Left ventricle myocardium inferior (tissue), 1 donor: ENCODE measurements at regions not wholly inside any gene's neighbourhood (a gene's known extent, or its start where the extent isn't known, plus 50 kb on each side); places are given as distances from the start of the nearest gene placed in this dataset.
"Not testable (repeated sequence)": the region's sequence is repeated elsewhere in the genome, so short reads cannot be mapped to it uniquely, and the experiment has no call there.

Experiments
- DNase-seq: peaks from one replicate; pipeline ENCODE4 v3.0.0-alpha.2; 2020
- H3K27ac ChIP-seq: fragments of 200-600 bp; replicated peaks from 2 replicates; pipeline ENCODE4 v1.8.0; 2021
- H3K27me3 ChIP-seq: fragments of 200-600 bp; 2 replicates; pipeline ENCODE4 v1.8.0; 2021; ENCODE audit warnings: low read depth
- H3K36me3 ChIP-seq: fragments of 200-600 bp; 2 replicates; pipeline ENCODE4 v1.8.0; 2021
- H3K4me1 ChIP-seq: fragments of 200-600 bp; 2 replicates; pipeline ENCODE4 v1.8.0; 2021
- H3K4me3 ChIP-seq: fragments of 200-600 bp; 2 replicates; pipeline ENCODE4 v1.8.0; 2021; ENCODE audit warnings: mild to moderate bottlenecking, moderate library complexity
- H3K9me3 ChIP-seq: fragments of 200-600 bp; replicated peaks from 2 replicates; pipeline ENCODE4 v1.8.0; 2021
- intact Hi-C: fragments of 100-400 bp; cut with micrococcal nuclease; formaldehyde crosslinking; loops from one replicate; pipeline ENCODE4 v1.11.0; 2022
- TF ChIP-seq, protein P1 (sequence below): fragments of 200-600 bp; IDR thresholded peaks from 2 replicates; pipeline ENCODE4 v1.8.0; 2021; ENCODE audit warnings: antibody characterized with exemption, mild to moderate bottlenecking, borderline replicate concordance
- donor health status: DM: no; HTN: yes; CAD: no; lungs with severe emphysema.

DNA sequence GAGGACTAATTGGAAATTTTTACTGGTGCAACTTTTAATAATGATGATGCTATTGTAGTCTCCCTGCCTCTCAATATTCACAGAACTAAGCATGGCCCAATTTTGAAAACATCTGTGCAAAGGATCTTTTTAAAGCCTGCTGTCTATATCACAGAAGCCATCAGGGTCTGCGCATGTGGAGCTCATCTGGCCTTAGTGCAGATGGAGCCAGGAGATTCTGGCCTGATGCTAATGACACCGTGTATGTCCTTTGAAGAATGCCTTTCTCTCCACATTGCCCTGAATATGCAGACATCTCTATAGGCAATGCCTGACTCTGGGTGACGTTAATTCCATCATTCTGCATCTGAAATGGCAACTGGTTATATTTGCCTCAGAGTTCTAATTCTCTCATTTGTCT, 1205.9 kb downstream of the AACS start:
- Histone ChIP-seq H3K27me3 (peaks cover 16% of the 10 kb centered on the region), H3K4me3 (no peak overlapping the region), H3K9me3 (no peaks in the 10 kb centered on the region), H3K4me1 (no peaks in the 10 kb centered on the region), H3K27ac (no peak overlapping the region), H3K36me3 (no peaks in the 10 kb centered on the region)
- DNase-seq, result no peak
- TF ChIP-seq, protein P1, sequence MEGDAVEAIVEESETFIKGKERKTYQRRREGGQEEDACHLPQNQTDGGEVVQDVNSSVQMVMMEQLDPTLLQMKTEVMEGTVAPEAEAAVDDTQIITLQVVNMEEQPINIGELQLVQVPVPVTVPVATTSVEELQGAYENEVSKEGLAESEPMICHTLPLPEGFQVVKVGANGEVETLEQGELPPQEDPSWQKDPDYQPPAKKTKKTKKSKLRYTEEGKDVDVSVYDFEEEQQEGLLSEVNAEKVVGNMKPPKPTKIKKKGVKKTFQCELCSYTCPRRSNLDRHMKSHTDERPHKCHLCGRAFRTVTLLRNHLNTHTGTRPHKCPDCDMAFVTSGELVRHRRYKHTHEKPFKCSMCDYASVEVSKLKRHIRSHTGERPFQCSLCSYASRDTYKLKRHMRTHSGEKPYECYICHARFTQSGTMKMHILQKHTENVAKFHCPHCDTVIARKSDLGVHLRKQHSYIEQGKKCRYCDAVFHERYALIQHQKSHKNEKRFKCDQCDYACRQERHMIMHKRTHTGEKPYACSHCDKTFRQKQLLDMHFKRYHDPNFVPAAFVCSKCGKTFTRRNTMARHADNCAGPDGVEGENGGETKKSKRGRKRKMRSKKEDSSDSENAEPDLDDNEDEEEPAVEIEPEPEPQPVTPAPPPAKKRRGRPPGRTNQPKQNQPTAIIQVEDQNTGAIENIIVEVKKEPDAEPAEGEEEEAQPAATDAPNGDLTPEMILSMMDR, result no peak
- intact Hi-C loops, result no loop called here

DNA sequence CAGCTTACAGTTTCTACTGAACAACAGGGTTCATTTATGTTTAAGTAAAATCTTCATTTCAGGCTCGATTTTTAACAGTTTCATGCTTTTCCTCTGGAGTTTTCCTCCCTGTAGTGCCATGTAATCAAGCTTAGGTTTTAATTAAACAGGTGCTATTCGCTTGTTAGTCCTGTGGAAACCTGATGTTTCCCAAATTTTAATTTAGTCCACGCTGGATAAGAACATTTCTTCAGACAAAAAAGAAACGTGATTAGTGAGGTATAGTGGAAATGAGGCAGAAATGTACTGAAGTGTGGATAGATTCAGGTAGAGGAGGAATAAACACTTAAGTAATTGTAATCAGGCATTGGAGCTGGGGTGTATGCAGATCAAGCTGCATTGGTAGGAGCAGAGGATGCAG, 1217.5 kb downstream of the AACS start:
- intact Hi-C loops, result no loop called here
- no peaks in the 10 kb centered on the region for H3K27me3 ChIP-seq
- H3K27ac ChIP-seq, result no peak overlapping the region
- H3K9me3 ChIP-seq, result peaks cover 9% of the 10 kb centered on the region
- no peaks in the 10 kb centered on the region for H3K4me1 ChIP-seq
- H3K36me3 ChIP-seq, result no peaks in the 10 kb centered on the region
- no peak overlapping the region for H3K4me3 ChIP-seq
- DNase-seq, result no peak
- TF ChIP-seq, protein P1, result no peak

DNA sequence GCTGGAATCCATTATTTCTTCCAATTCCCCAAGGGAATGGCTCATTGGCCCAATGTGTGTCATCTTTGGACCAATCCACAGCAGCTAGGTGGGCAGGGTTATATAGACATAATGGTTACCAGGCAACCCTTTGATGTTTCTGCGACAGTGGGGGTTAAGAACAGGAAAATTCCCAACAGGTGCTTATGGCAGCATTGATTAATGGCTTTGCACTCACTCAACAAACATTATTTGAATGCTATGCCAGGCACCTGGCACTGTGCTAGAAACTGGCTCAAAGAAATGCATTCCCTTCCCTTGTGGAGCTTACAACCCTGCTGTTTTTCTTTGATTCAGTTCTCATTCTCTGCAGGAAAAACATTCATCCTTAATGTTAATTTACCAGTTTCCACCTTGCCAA, 1221.0 kb downstream of the AACS start:
- Histone ChIP-seq H3K9me3 (peaks cover 4% of the 10 kb centered on the region), H3K36me3 (no peaks in the 10 kb centered on the region), H3K4me3 (no peak overlapping the region), H3K4me1 (no peaks in the 10 kb centered on the region), H3K27ac (no peak overlapping the region), H3K27me3 (no peaks in the 10 kb centered on the region)
- no peak for DNase-seq
- intact Hi-C loops, result no loop called here
- TF ChIP-seq, protein P1, result no peak

GRCh38 chr12:126290456-126290855, 1225.2 kb downstream of the AACS start:
- TF ChIP-seq, protein P1, result no peak
- peaks cover 21% of the 10 kb centered on the region for H3K9me3 ChIP-seq
- intact Hi-C loops, result no loop called here
- H3K4me1 ChIP-seq, result no peaks in the 10 kb centered on the region
- H3K4me3 ChIP-seq, result no peak overlapping the region
- no peak for DNase-seq
- no peak overlapping the region for H3K27ac ChIP-seq
- no peaks in the 10 kb centered on the region for H3K27me3 ChIP-seq
- H3K36me3 ChIP-seq, result no peaks in the 10 kb centered on the region

DNA sequence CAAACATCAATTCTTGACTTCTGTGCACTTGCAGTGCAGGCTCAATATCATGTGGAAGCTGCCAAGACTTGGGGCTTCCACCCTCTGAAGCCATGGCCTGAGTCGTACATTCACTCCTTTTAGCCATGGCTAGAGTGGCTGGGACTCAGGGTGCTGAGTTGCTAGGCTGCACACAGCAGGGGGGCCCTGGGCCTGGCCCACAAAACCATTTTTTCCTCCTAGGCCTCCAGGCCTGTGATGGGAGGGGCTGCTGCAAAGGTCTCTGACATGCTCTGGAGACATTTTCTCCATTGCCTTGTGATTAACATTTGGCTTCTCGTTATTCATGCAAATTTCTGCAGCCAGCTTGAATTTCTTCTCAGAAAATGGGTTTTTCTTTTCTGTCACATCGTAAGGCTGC, 1226.8 kb downstream of the AACS start:
- intact Hi-C loops, H3K4me3 ChIP-seq, H3K36me3 ChIP-seq, H3K27ac ChIP-seq, DNase-seq, H3K27me3 ChIP-seq, H3K4me1 ChIP-seq: not testable (repeated sequence)
- peaks cover 21% of the 10 kb centered on the region for H3K9me3 ChIP-seq

DNA sequence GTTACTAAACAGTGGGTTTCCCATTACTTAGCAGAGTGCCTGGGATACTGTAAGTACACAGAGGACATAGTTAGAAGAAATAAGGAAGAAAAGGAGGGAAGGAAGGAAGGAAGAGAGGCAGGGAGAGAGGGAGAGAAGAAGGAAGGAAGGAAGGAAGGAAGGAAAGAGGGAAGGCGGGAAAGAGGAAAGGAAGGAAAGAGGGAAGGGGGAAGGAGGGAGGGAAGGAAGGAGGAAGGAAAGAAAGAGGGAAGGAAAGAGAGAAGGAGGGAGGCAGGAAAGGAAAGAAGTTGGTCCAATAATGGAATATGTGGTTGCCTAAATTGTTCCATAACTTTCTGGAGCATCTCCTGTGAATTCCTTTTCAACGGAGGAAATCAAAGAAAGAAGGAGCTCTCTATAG, 1230.4 kb downstream of the AACS start:
- TF ChIP-seq, protein P1, result no peak
- DNase-seq, result no peak
- no peak overlapping the region for H3K27ac ChIP-seq
- no peaks in the 10 kb centered on the region for H3K27me3 ChIP-seq
- peaks cover 21% of the 10 kb centered on the region for H3K9me3 ChIP-seq
- H3K36me3 ChIP-seq, result no peaks in the 10 kb centered on the region
- H3K4me3 ChIP-seq, result no peak overlapping the region
- intact Hi-C loops, result no loop called here
- H3K4me1 ChIP-seq, result no peaks in the 10 kb centered on the region
